Endothelial cell (in vitro differentiated cells): ENCODE measurements at regions not wholly inside any gene's neighbourhood (a gene's known extent, or its start where the extent isn't known, plus 50 kb on each side); places are given as distances from the start of the nearest gene placed in this dataset.

Experiments used
- DNase-seq: peaks from one replicate; pipeline ENCODE4 v3.0.0; 2021; ENCODE audit warnings: low spot score
- H3K27ac Mint-ChIP-seq: one replicate; pipeline ENCODE4 v1.8.0; 2021; ENCODE audit warnings: mixed read lengths, inconsistent platforms; ENCODE audit not compliant: unreplicated experiment
- H3K27me3 Mint-ChIP-seq: one replicate; pipeline ENCODE4 v1.8.0; 2021; ENCODE audit warnings: mild to moderate bottlenecking, moderate library complexity, mixed read lengths, inconsistent platforms; ENCODE audit not compliant: unreplicated experiment
- H3K36me3 Mint-ChIP-seq: one replicate; pipeline ENCODE4 v1.8.0; 2021; ENCODE audit warnings: mild to moderate bottlenecking, low read depth, mixed read lengths, inconsistent platforms; ENCODE audit not compliant: unreplicated experiment
- H3K4me1 Mint-ChIP-seq: one replicate; pipeline ENCODE4 v1.8.0; 2021; ENCODE audit warnings: mild to moderate bottlenecking, mixed read lengths, inconsistent platforms; ENCODE audit not compliant: unreplicated experiment
- H3K4me3 Mint-ChIP-seq: one replicate; pipeline ENCODE4 v1.8.0; 2021; ENCODE audit warnings: mild to moderate bottlenecking, mixed read lengths, inconsistent platforms; ENCODE audit not compliant: unreplicated experiment
- H3K9me3 Mint-ChIP-seq: one replicate; pipeline ENCODE4 v1.8.0; 2021; ENCODE audit warnings: mixed read lengths, inconsistent platforms; ENCODE audit not compliant: unreplicated experiment
- CTCF ChIP-seq: fragments of 200-600 bp; sonication (generic); IDR thresholded peaks from one replicate; pipeline ENCODE4 v1.5.0; 2021; ENCODE audit warnings: antibody characterized with exemption; ENCODE audit not compliant: unreplicated experiment

GRCh38 chr9:99282406-99282805, 60.3 kb downstream of the SEC61B start:
- no peak for DNase-seq

GRCh38 chr9:99285965-99286364, 63.9 kb downstream of the SEC61B start:
- Mint-ChIP-seq H3K36me3 (no peaks in the 10 kb centered on the region), H3K4me1 (no peaks in the 10 kb centered on the region), H3K4me3 (no peak overlapping the region), H3K9me3 (no peaks in the 10 kb centered on the region), H3K27ac (no peak overlapping the region), H3K27me3 (no peaks in the 10 kb centered on the region)
- TF ChIP-seq CTCF: no peak
- DNase-seq: no peak

More at GRCh38 chr9:99282406-99282805, 60.3 kb downstream of the SEC61B start:
- Mint-ChIP-seq H3K4me1 (no peaks in the 10 kb centered on the region), H3K36me3 (no peaks in the 10 kb centered on the region), H3K27me3 (no peaks in the 10 kb centered on the region), H3K27ac (no peak overlapping the region), H3K9me3 (no peaks in the 10 kb centered on the region), H3K4me3 (no peak overlapping the region)
- no peak for TF ChIP-seq CTCF

- Mint-ChIP-seq H3K4me3 (no peak overlapping the region), H3K27me3 (no peaks in the 10 kb centered on the region), H3K4me1 (no peaks in the 10 kb centered on the region), H3K27ac (no peak overlapping the region), H3K36me3 (no peaks in the 10 kb centered on the region), H3K9me3 (no peaks in the 10 kb centered on the region)
- TF ChIP-seq CTCF: no peak
- no peak for DNase-seq
These were observed 64.5 kb downstream of the SEC61B start for GRCh38 chr9:99286536-99286935.

- no peak for DNase-seq
- TF ChIP-seq CTCF: no peak
- no peaks in the 10 kb centered on the region for H3K27me3 Mint-ChIP-seq
- H3K36me3 Mint-ChIP-seq: no peaks in the 10 kb centered on the region
- H3K27ac Mint-ChIP-seq: no peak overlapping the region
- no peaks in the 10 kb centered on the region for H3K4me1 Mint-ChIP-seq
- H3K4me3 Mint-ChIP-seq: no peak overlapping the region
- H3K9me3 Mint-ChIP-seq: no peaks in the 10 kb centered on the region
These were observed 65.6 kb downstream of the SEC61B start for GRCh38 chr9:99287641-99288040.

GRCh38 chr9:99288830-99289229, 66.7 kb downstream of the SEC61B start:
- no peak for DNase-seq
- no peaks in the 10 kb centered on the region for H3K36me3 Mint-ChIP-seq
- TF ChIP-seq CTCF: no peak
- H3K27me3 Mint-ChIP-seq: no peaks in the 10 kb centered on the region
- no peak overlapping the region for H3K4me3 Mint-ChIP-seq
- no peak overlapping the region for H3K27ac Mint-ChIP-seq
- H3K9me3 Mint-ChIP-seq: no peaks in the 10 kb centered on the region
- no peaks in the 10 kb centered on the region for H3K4me1 Mint-ChIP-seq
